Keratinocyte (primary cell): ENCODE measurements at regions not wholly inside any gene's neighbourhood (a gene's known extent, or its start where the extent isn't known, plus 50 kb on each side); places are given as distances from the start of the nearest gene placed in this dataset.

Experiments
- DNase-seq: peaks from one replicate; pipeline ENCODE4 v3.0.0-alpha.2; 2011; ENCODE audit warnings: low read depth, missing footprints, low spot score
- FAIRE-seq: peaks from 2 replicates; lab custom pipeline; 2011; peaks lifted over from hg19 to GRCh38; lab: Jason Lieb, UNC
- H2AFZ ChIP-seq: 2 replicates; pipeline ENCODE4 v1.6.0; 2012; ENCODE audit warnings: low read length, control low read depth, inconsistent platforms; ENCODE audit not compliant: control insufficient read depth
- H3K27ac ChIP-seq: 2 replicates; pipeline ENCODE4 v1.5.1; 2011; ENCODE audit warnings: low read length; ENCODE audit not compliant: control insufficient read depth, insufficient read depth
- H3K27me3 ChIP-seq: 3 replicates; pipeline ENCODE4 v1.6.0; 2011; ENCODE audit warnings: low read length; ENCODE audit not compliant: control insufficient read depth, insufficient read depth; ENCODE audit errors: extremely low read depth
- H3K36me3 ChIP-seq, 2 experiments: 2 replicates in 1 of 2; 3 replicates in 1 of 2; pipeline ENCODE4 v1.5.1; 2011; ENCODE audit warnings: low read length in 2 of 2, mild to moderate bottlenecking in 1 of 2; ENCODE audit not compliant: control insufficient read depth in 2 of 2, insufficient read depth in 2 of 2; ENCODE audit errors: extremely low read depth in 1 of 2
- H3K4me1 ChIP-seq: 3 replicates; pipeline ENCODE4 v1.5.1; 2011; ENCODE audit warnings: low read length; ENCODE audit not compliant: control insufficient read depth, insufficient read depth; ENCODE audit errors: extremely low read depth
- H3K4me2 ChIP-seq: 3 replicates; pipeline ENCODE4 v1.6.0; 2011; ENCODE audit warnings: low read depth, low read length; ENCODE audit not compliant: control insufficient read depth, insufficient read depth; ENCODE audit errors: extremely low read depth
- H3K4me3 ChIP-seq, 3 experiments: fragments of 200-600 bp in 1 of 3; sonication (generic) in 1 of 3; 2 replicates in 2 of 3; 3 replicates in 1 of 3; pipeline ENCODE4 v1.5.1; 2011 to 2016; ENCODE audit warnings: low read length in 3 of 3, mild to moderate bottlenecking in 3 of 3, control low read depth in 2 of 3, inconsistent platforms in 1 of 3, low read depth in 1 of 3, mixed read lengths in 1 of 3, mixed run types in 1 of 3, moderate library complexity in 1 of 3; ENCODE audit not compliant: control insufficient read depth in 2 of 3, insufficient read depth in 2 of 3; ENCODE audit errors: extremely low read depth in 1 of 3
- H3K79me2 ChIP-seq: 2 replicates; pipeline ENCODE4 v1.6.0; 2012; ENCODE audit warnings: low read length; ENCODE audit not compliant: control insufficient read depth, insufficient read depth
- H3K9ac ChIP-seq: 3 replicates; pipeline ENCODE4 v1.6.0; 2011; ENCODE audit warnings: low read length; ENCODE audit not compliant: control insufficient read depth, insufficient read depth; ENCODE audit errors: extremely low read depth
- H3K9me1 ChIP-seq: 3 replicates; pipeline ENCODE4 v1.6.0; 2011; ENCODE audit warnings: low read length; ENCODE audit not compliant: control insufficient read depth, insufficient read depth; ENCODE audit errors: extremely low read depth
- H3K9me3 ChIP-seq: 2 replicates; pipeline ENCODE4 v1.5.1; 2012; ENCODE audit warnings: low read depth, low read length; ENCODE audit not compliant: control insufficient read depth
- H4K20me1 ChIP-seq: 3 replicates; pipeline ENCODE4 v1.6.0; 2011; ENCODE audit warnings: low read length; ENCODE audit not compliant: control insufficient read depth, insufficient read depth; ENCODE audit errors: extremely low read depth
- EZH2 ChIP-seq: IDR thresholded peaks from one replicate; pipeline ENCODE4 v1.6.1; 2012; ENCODE audit warnings: inconsistent platforms, mild to moderate bottlenecking, low read length, moderate library complexity
- dilution Hi-C: fragments of 300-500 bp; cut with MboI; formaldehyde crosslinking; loops from one replicate; pipeline ENCODE4 v1.7.0; 2020; ENCODE audit warnings: low sequenced_read_pairs; ENCODE audit not compliant: extremely low pct_ligation_motif_present
- TF ChIP-seq, protein P1 (sequence below), 3 experiments: IDR thresholded peaks in 1 of 3; conservative IDR thresholded peaks in 1 of 3; optimal IDR thresholded peaks in 1 of 3; 2 replicates in 2 of 3; 3 replicates in 1 of 3; pipeline versions ENCODE3 to v1.5.1; 2011; ENCODE audit warnings: low read length in 3 of 3, mild to moderate bottlenecking in 3 of 3, moderate library complexity in 2 of 3, control low read depth in 1 of 3, inconsistent platforms in 1 of 3; ENCODE audit not compliant: insufficient read depth in 2 of 3; ENCODE audit errors: extremely low read depth in 1 of 3

DNA sequence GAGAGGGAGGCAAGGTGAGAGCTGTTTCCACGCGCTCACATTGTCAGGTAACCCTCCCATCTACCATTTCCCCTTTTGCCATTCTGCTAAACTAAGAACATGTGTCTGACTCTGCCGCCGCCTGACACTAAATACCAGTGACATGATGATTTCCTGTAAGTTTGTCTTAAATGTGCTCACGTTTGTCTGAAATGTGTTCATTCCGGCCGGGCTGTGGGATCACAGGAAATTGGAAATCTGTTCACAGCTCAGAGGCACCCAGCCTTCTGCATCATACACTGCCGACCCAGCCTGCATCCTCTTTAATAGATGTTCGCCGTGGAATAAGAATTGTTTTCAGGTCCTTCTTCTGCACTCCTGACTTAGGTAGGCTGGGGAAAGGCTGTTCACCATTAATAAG is 336.2 kb upstream of the PPARGC1A start:
- dilution Hi-C loops: no loop called here
- TF ChIP-seq, protein P1, sequence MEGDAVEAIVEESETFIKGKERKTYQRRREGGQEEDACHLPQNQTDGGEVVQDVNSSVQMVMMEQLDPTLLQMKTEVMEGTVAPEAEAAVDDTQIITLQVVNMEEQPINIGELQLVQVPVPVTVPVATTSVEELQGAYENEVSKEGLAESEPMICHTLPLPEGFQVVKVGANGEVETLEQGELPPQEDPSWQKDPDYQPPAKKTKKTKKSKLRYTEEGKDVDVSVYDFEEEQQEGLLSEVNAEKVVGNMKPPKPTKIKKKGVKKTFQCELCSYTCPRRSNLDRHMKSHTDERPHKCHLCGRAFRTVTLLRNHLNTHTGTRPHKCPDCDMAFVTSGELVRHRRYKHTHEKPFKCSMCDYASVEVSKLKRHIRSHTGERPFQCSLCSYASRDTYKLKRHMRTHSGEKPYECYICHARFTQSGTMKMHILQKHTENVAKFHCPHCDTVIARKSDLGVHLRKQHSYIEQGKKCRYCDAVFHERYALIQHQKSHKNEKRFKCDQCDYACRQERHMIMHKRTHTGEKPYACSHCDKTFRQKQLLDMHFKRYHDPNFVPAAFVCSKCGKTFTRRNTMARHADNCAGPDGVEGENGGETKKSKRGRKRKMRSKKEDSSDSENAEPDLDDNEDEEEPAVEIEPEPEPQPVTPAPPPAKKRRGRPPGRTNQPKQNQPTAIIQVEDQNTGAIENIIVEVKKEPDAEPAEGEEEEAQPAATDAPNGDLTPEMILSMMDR (optimal IDR thresholded peaks at IDR 0.05 in 1 of 3, IDR thresholded peaks at IDR 0.05 in 1 of 3, conservative IDR thresholded peaks at IDR 0.05 in 1 of 3; ENCODE audit: extremely low read depth in 1 of 3, insufficient read depth in 2 of 3, low read length in 3 of 3): no peak
- TF ChIP-seq EZH2: no peak
- Histone ChIP-seq H3K4me3 (peak overlapping the region in 1 of 3 experiments; percentile 31), H3K9ac (no peak overlapping the region), H3K36me3 (no peaks in the 10 kb centered on the region), H3K79me2 (no peaks in the 10 kb centered on the region), H3K27ac (no peak overlapping the region), H3K4me1 (peaks cover 17% of the 10 kb centered on the region), H3K9me3 (no peaks in the 10 kb centered on the region), H3K27me3 (peaks cover 3% of the 10 kb centered on the region), H2AFZ (peak overlapping the region; percentile 51), H4K20me1 (no peaks in the 10 kb centered on the region), H3K9me1 (no peaks in the 10 kb centered on the region), H3K4me2 (peak overlapping the region; percentile 70)
- FAIRE-seq (no peak), DNase-seq (no peak)

- H3K27ac ChIP-seq: no peak overlapping the region
- no peak for TF ChIP-seq EZH2
- TF ChIP-seq, protein P1 (optimal IDR thresholded peaks at IDR 0.05 in 1 of 3, IDR thresholded peaks at IDR 0.05 in 1 of 3, conservative IDR thresholded peaks at IDR 0.05 in 1 of 3; ENCODE audit: extremely low read depth in 1 of 3, insufficient read depth in 2 of 3, low read length in 3 of 3): no peak
- H3K9me3 ChIP-seq: no peaks in the 10 kb centered on the region
- DNase-seq (no peak), FAIRE-seq (no peak)
- no peak overlapping the region for H3K9ac ChIP-seq
- no peaks in the 10 kb centered on the region for H3K79me2 ChIP-seq
- H2AFZ ChIP-seq: no peak overlapping the region
- dilution Hi-C loops: no loop called here
- no peak overlapping the region for H3K4me2 ChIP-seq
- H3K4me1 ChIP-seq: peaks cover 11% of the 10 kb centered on the region
- H3K27me3 ChIP-seq: peaks cover 3% of the 10 kb centered on the region
- H3K4me3 ChIP-seq: no peak overlapping the region
- H4K20me1 ChIP-seq: no peaks in the 10 kb centered on the region
- no peaks in the 10 kb centered on the region for H3K9me1 ChIP-seq
- no peaks in the 10 kb centered on the region for H3K36me3 ChIP-seq
These were observed 334.6 kb upstream of the PPARGC1A start for GRCh38 chr4:24224446-24224845.
